ENCODE measurements at regions not wholly inside any gene's neighbourhood (a gene's known extent, or its start where the extent isn't known, plus 50 kb on each side); places are given as distances from the start of the nearest gene placed in this dataset.

DNA sequence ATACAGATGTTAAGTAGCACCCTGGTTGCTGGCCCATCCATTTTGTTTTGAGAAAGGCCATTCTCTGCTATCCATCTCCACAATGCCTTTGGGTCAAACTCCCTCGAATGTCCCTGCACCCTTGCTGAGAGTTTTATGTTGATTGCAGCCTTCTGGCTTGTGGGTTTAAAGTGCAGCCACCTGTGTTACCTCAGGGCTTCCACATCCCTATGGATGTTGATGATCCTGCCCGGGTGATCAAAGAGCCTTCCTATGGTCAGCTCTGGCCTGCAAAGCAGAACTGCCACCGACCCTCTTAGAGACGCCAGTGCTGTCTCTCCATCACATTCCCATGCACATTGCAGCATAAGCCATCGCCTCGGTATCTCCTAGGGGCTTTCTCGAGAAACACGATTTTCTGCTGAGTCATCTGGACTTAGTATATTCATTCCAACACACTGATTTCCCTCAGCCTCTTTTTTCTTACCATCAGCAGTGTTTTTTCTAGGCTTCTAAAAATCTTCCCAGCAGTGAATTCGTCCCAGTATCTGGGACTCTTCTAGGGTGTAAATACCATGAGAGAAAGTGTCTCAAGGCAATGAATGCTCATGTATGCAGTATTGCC lies 585.7 kb upstream of the TMEM132C start:
- DNase-seq (ENCODE audit: low read depth) = no peak

DNA sequence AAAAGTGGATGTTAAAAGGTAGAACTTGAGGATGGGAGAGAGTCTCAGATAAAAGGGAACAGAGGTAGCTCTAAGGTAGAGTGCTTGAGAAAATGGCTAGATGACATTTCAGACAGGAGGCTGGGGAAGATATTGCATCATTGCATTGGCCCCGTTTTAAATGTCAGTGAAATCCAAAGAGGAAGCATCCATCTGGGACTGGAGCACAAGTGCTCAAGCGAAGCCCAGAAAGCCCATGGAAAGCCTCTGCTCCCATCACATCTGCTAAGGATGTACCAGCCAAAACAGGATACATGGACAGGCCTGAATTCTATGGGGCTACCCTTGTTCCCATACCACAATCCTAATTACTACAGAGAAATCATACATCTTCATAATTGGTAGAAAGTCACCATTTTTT lies 581.5 kb upstream of the TMEM132C start:
- DNase-seq (ENCODE audit: low read depth) = no peak

DNA sequence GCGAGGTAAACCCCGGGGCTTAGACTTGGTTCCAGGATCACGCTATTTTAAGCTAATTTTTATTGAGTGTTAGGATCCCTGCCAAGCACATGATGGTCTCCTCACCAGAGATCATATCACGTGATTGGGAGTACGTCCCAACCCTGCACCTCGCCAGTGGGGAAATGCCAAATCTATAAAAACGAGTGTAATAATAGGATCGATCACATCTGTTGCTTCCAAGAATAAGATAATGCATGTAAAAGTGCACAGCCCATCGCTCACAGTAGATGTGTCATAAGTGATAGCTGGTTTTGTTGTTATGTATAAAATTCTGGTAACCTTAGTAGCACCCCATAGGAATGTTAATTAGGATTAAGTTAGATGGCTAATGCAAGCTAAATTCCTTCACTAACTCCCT lies 581.0 kb upstream of the TMEM132C start:
- no peak for DNase-seq (ENCODE audit: low read depth)

DNA sequence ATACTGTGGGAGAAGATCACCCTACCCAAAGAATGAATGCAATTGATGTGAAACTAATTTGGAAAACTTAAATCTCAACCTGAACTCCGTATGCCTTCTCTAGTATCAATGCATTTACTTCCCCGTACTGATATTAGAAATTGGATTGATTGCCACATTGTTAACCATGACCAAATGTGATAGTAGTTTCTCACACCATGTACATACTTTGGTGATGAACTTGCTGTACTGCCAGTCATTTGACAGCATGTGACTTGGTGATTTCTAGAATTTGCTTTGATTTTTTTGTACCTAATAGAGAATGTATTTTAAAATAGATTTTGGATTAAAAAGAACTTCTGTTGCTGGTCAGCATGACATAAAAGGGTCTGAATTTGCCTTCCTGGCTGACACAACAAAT lies 579.8 kb upstream of the TMEM132C start:
- DNase-seq (ENCODE audit: low read depth) = no peak

DNA sequence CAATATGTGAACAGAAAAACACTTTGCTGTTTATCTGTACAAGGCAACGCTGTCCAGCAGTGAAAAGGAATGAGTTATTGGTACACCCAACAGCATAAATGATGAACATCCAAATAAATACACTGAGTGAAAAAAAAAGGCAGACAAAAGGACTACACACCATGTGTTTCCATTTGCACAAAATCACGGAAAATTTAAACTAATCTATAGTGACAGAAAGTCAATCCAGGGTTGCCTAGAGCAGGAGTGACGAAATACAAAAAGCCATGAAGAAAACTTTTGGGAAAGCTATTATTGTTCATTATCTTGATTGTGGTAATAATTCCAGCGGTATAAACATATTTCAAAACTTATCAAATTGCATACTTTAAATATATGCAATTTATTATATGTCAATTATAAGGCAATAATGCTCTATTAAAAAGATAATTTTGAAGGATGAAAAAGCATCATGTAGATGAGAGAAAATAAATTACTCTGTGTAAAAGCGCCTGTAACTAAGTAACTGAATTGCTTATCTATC lies 578.0 kb upstream of the TMEM132C start:
- no peak for DNase-seq (ENCODE audit: low read depth)

DNA sequence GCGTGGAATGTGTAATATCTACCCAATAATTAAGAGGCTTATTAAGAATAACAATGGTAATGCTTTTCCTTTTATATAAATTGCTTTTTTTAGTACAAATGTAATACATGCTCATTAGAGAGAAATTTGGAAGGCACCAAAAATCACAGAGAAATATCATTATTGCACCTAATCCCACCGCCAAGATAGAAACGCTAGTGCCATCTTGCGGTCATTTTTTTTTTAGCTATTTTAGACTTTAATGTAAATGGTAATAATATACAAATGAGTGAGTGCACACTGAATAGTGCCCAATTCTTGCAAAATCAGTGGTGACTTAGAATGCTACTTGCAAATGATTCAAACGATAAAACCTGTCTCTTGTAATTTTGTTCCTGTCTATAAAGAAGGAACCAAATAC lies 576.8 kb upstream of the TMEM132C start:
- DNase-seq (ENCODE audit: low read depth) = no peak

DNA sequence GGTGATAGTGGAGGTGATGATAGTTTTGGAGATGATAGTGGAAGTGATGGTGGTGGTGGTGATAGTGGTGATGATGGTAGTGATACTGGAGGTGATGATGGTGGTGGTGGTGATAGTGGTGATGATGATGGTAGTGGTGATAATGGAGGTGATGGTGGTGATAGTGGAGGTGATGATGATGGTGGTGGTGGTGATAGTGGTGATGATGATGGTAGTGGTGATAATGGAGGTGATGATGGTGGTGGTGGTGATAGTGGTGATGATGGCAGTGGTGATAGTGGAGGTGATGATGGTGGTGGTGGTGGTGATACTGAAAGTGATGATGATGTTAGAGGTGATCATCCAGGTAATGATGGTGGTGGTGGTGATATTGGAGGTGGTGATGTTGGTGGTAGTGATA lies 570.0 kb upstream of the TMEM132C start:
- no peak for DNase-seq (ENCODE audit: low read depth)

DNA sequence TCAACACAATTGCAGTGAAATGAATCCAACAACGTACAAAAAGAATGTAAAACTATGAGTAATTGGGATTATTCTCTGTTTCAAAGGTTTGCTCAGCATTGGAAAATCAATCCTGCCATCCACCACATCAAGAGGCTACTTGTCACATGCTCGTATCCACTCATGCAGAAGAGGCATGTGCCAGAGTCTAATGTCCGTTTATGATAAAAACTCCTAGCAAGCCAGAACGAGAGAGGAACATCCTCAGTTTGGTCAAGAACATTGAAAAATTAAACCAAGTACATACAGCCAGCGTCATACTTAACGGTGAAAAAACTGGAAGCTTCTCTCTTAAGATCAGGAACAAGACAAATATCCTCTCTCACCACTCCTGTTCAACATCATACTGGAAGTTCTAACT lies 563.9 kb upstream of the TMEM132C start:
- DNase-seq (ENCODE audit: low read depth) = no peak

DNA sequence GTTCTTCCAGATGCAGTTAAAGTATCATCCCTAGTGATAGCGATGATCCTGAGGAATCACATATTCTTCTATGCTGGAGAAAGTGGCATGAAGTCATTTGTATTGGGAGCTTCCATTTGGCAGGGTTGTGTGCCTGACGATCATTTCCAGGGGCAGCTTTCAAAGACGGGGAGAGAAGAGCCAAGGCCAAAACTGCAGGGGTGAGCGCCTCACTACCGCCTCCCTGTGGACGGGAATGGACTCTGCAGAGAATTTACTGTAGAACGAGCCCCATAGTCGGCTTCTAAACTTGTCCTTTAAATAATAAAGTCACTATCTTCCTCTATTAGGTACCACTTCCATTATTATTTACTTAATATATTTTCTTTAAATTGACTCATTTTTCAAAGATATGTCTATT lies 555.9 kb upstream of the TMEM132C start:
- DNase-seq (ENCODE audit: low read depth) = no peak

DNA sequence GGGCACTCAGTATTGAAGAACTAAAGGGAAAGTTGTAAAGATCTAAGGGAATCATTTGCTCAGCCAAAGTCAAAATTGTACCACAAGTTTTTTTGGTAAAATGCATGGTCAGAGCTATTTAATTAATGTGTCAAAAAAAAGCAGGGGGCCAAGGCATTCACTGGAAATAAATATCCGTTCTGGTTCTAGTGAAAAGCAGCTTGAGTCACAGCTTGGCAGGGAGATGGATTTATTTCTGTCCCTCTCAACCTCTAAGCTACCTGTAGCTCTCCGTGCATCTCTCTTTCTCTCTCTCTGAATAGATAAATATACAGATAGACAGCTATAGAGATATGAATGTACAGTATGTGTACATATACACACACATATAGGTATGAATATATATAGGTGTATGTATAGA lies 554.4 kb upstream of the TMEM132C start:
- no peak for DNase-seq (ENCODE audit: low read depth)

DNA sequence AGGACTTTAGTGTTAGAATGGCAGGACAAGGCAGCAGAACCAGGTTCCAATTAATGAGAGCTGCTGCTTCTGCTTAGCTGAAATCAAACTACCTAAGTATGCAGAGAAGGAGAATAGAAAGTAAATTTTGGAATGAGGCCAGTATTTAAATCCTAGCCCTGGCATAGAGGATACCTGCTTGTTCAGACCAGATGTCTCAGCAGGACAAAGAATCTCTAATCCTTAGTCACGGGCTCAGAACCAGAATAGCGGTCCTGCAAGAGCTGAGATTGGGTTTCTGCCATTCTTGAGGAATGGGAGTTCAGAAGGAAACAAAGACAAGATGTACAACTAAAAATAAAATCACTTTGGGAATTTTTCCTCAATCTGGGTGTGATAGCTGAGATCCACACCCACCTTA lies 550.8 kb upstream of the TMEM132C start:
- no peak for DNase-seq (ENCODE audit: low read depth)

DNA sequence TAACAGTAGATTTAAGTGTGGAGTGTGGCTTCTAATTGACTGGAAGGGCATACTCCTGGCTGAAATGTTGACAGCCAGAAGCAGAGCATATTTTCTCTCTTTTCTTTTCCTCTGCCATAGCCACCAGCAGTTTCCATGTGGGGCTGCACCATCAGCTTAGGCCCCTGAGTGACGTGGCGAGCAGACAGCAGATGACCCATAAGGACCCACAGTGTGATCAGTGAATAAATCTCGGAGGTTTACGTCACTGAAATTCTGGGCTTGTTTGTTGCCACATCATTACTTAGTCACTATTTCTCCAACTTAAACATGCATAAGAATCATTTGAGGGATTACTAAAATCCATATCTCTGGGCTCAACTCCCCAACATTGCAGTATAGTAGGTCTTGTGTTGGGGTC lies 549.7 kb upstream of the TMEM132C start:
- no peak for DNase-seq (ENCODE audit: low read depth)

DNA sequence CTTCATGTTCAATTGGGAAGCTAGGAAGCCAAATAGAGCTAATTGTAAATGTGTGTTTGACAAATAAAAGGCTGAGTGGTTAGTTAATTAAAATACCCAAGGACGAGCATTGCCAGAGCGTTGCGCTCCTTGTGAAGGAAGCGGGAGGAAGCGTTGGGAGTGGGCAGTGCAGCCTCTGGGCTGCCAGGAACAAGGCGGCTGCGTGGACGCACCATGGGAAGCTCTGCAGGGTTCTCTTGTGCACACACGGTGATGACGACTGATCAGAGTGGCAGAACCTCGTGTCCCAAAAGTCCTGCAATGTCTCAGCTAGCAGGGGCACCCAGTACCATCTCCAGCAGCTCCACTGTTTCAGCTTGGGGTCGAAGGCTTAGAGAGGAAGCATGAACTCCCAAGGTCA lies 546.6 kb upstream of the TMEM132C start:
- no peak for DNase-seq (ENCODE audit: low read depth)

DNA sequence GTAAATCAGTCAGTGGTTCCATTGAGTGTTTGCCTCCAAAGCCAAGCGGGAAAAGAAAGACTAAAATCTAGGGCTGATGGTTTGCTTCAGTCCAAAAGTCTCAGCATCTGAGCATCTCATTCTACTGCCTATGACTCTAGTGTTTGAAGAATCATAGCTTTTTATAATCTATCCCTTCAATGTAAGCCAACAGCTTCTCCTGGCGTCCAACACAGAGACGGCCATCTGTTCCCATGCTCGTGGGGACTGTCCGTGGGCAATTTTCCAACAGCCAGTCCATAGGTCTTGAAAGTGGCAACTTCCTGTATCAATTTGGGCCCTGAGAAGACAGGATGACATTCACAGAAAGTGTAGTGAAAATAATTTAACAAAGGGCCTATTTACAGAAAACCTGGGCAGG lies 544.4 kb upstream of the TMEM132C start:
- DNase-seq (ENCODE audit: low read depth) = no peak

DNA sequence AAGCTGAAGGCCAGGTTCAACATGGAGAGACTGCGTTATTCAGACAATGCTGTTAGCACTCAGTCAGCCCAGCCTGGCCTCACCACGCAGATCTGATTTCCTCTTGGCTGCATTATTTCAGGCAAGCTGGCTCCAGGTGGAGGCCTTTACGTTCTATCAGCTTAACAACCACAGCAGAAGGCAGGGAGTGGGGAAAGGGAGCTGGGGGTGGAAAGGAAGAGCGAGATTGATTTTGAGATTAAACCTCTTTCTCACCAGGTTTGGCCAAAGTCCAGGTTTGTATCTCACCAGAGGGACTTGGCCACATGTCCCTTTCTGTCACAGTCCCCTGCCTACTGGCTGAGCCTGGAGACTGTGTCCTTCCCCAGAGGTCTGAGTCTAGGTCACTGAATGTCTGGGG lies 543.7 kb upstream of the TMEM132C start:
- DNase-seq (ENCODE audit: low read depth) = no peak

DNA sequence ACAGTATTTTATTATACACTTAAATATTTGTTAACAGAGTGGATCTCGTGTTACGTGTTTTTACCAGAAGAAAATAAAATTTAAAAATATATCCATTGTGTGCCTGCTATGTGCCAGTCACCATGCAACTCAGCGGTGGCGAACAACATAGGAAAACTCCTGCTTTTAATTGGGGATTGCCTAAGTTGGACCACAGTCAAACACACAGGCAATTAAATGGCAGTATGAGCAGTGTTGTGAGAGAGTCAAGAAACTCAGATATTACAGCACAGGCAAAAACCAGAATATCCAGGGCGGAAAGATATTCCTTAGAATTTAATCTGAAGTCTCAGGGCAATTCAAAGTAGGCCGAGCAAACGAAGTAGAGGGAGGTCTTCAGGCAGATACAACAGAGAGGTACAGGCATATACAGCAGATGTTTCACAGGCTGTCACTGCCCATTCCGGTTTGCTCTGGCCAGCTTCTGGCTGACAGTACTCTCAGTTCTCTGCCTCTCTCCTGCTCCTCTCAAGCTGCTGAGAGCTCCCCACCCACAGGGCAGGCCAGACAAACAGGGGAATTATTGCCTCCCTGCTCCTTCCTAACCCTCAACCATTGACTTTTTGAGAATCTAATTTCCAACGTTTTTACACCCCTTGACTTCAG lies 540.2 kb upstream of the TMEM132C start:
- DNase-seq (ENCODE audit: low read depth) = no peak

DNA sequence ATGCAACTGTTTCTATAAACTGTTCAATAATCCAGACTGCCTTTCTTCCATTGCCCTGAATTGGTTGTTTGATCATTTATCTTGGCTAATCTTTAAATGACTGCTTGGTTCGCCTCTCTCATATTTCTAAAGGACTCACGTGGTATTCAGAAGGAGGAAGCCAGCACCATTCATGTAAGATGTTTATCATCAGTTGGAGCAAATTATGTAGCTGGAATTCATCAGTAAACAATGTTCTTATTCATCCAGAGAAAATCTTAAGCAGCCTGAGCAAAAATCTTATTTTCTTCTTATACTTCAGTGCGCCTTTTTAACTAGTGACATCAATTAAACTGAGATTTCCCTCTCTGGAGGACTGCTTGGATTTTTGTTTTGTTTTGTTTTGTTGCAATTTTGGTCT lies 538.7 kb upstream of the TMEM132C start:
- no peak for DNase-seq (ENCODE audit: low read depth)

DNA sequence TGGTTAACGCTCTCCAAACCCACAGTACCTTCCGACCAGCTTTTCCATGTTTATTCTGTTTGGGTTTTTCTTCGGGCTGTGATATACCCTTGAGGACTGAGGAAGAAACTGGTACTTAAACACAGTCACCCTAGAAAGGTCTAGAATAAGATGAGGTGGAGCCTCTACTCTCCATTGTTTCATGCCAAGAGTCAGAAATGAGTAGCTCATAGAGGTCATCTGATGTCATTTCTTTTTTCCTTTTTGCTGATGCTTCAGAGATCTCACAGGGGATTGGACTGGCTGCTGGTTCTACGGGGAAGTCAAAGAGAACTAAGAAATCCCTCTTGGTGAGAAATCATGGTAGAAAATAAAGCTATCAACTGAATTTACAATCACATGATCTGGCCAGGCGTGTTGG lies 538.2 kb upstream of the TMEM132C start:
- DNase-seq (ENCODE audit: low read depth) = no peak

DNA sequence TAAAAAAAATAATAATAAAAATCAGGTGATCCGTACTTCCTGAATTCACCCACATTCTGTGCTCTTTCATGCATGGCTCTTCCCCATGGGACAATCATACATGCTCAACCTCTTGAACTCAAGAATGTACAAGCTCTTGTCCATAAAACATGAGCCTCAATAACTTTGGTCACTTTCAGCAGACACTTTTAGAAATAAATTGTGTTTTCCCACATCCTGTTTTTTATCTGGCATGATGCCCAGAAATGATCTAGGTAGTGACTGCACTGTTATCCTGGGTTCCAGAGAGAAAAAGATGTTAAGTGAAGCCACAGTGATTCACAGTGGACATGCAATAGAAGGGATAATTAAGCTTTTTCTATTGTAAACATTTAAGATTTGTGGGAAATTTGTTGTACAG lies 537.6 kb upstream of the TMEM132C start:
- peak; percentile 57 for DNase-seq (ENCODE audit: low read depth)

DNA sequence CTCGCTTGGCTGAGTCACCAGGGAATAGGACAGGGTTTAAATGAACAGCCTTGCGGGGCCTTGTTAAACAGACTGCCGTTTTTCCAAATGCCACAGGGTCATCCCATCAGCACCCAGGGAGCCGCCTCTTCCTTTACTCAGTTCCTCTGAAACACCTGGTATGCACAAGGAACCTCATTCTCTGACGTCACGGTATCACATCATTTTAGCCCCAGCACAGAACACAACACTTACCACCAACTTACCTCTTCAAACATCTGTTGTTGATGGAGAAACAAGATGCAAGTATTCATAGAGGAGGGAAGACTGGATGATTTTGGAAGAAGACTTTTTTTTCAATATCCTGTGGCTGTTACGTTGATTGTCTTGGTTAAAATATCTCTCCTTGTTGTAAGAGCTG lies 535.3 kb upstream of the TMEM132C start:
- DNase-seq (ENCODE audit: low read depth) = no peak

DNA sequence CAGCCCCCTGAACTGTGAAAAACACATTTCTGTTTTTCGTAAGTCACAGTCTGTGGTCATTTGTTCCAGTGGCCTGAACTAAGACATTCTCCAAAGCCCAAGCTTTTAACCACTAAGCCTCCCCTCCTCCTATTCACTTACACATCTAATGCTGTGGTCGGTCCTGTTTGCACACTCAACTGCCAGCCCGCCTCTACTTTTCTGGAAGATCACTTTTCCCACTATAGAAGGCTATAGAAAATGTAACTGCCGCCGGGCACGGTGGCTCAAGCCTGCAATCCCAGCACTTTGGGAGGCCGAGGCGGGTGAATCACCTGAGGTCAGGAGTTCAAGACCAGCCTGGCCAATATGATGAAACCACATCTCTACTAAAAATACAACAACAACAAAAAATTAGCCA lies 524.7 kb upstream of the TMEM132C start:
- no peak for DNase-seq (ENCODE audit: low read depth)

DNA sequence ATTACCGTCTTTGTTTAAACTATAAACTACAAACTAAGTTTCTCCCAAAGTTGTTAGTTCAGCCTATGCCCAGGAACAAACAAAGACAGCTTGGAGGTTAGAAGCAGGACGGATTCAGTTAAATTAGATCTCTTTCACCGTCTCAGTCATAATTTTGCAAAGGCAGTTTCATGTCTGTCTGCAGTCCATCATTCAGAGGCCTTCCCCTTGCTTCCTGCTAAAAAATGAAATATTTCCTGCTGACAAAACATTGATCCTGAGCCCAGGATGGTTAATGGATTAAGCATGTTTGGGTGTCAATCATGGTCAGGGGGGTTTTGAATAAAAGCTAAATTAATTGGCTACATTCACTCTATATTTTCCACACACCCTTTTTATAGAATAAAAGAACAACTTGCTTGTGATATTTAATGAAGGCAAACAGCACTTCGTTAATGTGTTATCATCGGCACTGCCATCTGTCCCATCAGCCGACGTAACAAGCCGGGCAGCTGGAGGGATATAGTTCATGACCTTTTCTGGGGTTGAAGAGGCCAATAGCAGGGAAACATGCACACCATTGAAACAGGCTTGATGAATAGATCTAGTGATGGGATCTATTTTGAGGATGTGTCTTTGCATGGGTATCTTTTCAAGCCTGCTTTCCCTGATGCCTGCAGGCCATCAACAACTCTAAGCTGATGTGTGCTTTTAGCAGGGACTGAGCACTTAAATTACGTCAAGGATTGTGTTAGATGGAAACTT lies 521.3 kb upstream of the TMEM132C start:
- DNase-seq (ENCODE audit: low read depth) = no peak

DNA sequence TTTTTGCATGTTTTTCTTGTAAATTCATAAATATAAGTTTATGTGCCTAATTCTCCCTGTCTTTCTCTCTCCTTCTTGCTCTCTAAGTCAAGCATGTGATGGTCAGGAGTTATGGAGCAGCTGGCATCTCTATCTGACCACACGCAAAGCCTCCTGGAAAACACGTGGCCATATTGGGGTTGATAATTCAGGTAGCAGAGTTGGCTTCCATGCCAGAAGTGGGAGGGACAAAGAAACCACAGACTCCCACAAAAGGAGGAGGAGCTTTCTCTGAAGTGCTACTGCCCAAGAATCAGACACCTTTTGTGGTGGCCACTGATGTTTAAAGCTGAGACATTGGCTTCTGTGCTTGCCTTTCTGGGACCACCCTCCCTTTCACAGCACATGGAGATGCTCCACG lies 517.6 kb upstream of the TMEM132C start:
- no peak for DNase-seq (ENCODE audit: low read depth)

Measured in HT1080 (cell line).